ENCODE measurements at regions not wholly inside any gene's neighbourhood (a gene's known extent, or its start where the extent isn't known, plus 50 kb on each side); places are given as distances from the start of the nearest gene placed in this dataset.

DNA sequence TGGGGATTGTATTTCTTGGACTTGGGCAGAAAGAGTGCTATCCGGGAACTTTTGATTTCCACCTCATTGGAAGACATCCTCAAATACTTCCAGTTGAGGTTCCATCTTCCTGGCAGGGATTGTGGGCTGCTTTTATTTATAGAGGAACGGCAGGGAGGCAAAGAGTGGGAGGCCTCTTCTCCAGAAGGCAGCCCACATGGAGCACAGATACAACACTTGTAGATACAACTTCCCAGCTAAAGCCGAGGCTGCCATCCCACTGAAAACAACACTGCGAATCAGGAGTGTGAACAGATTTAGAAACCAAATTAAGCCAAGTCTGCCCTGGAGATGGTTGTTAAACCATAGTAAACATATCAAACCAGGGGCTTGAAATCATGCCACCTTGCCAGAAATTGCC, 212.8 kb upstream of the PPARGC1A start:
- Histone ChIP-seq H3K9me3 (no peaks in the 10 kb centered on the region), H3K27me3 (ENCODE audit: insufficient read depth in 3 of 3, low read length in 2 of 3) (no peaks in the 10 kb centered on the region), H3K4me3 (no peak overlapping the region), H3K4me1 (peaks cover 19% of the 10 kb centered on the region), H3K36me3 (ENCODE audit: insufficient read depth in 1 of 2, low read depth in 1 of 2) (no peaks in the 10 kb centered on the region), H3K27ac (no peak overlapping the region)
- DNase-seq, result no peak
- ATAC-seq, result no peak
- TF ChIP-seq, protein P1, sequence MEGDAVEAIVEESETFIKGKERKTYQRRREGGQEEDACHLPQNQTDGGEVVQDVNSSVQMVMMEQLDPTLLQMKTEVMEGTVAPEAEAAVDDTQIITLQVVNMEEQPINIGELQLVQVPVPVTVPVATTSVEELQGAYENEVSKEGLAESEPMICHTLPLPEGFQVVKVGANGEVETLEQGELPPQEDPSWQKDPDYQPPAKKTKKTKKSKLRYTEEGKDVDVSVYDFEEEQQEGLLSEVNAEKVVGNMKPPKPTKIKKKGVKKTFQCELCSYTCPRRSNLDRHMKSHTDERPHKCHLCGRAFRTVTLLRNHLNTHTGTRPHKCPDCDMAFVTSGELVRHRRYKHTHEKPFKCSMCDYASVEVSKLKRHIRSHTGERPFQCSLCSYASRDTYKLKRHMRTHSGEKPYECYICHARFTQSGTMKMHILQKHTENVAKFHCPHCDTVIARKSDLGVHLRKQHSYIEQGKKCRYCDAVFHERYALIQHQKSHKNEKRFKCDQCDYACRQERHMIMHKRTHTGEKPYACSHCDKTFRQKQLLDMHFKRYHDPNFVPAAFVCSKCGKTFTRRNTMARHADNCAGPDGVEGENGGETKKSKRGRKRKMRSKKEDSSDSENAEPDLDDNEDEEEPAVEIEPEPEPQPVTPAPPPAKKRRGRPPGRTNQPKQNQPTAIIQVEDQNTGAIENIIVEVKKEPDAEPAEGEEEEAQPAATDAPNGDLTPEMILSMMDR (IDR thresholded peaks at IDR 0.05), result no peak
- intact Hi-C loops (cut with DNase I), result no loop called here
- WGBS, 3 donors, result 69 to 85% (median 70%) methylated on average over 4 of the region's 4 CpGs

- no peaks in the 10 kb centered on the region for H3K27me3 ChIP-seq (ENCODE audit: insufficient read depth in 3 of 3, low read length in 2 of 3)
- no peaks in the 10 kb centered on the region for H3K4me1 ChIP-seq
- ATAC-seq (no peak), DNase-seq (no peak)
- no peak overlapping the region for H3K27ac ChIP-seq
- H3K4me3 ChIP-seq, result no peak overlapping the region
- no peaks in the 10 kb centered on the region for H3K9me3 ChIP-seq
- intact Hi-C loops (cut with DNase I), result no loop called here
- TF ChIP-seq, protein P1 (IDR thresholded peaks at IDR 0.05), result no peak
- H3K36me3 ChIP-seq (ENCODE audit: insufficient read depth in 1 of 2, low read depth in 1 of 2), result no peaks in the 10 kb centered on the region
- 84 to 90% (median 85%) methylated on average over 2 of the region's 2 CpGs for WGBS, 3 donors
These were observed 206.8 kb upstream of the PPARGC1A start for GRCh38 chr4:24096603-24097002.

GRCh38 chr4:24094726-24095125, 204.9 kb upstream of the PPARGC1A start:
- Histone ChIP-seq H3K27ac (no peak overlapping the region), H3K36me3 (ENCODE audit: insufficient read depth in 1 of 2, low read depth in 1 of 2) (no peaks in the 10 kb centered on the region), H3K9me3 (no peaks in the 10 kb centered on the region), H3K4me3 (no peak overlapping the region), H3K4me1 (no peaks in the 10 kb centered on the region), H3K27me3 (ENCODE audit: insufficient read depth in 3 of 3, low read length in 2 of 3) (no peaks in the 10 kb centered on the region)
- 48 to 79% (median 71%) methylated on average over 2 of the region's 2 CpGs for WGBS, 3 donors
- ATAC-seq, result no peak
- intact Hi-C loops (cut with DNase I), result no loop called here
- TF ChIP-seq, protein P1 (IDR thresholded peaks at IDR 0.05), result no peak
- DNase-seq, result no peak

- H3K27ac ChIP-seq, result no peak overlapping the region
- TF ChIP-seq, protein P1 (IDR thresholded peaks at IDR 0.05), result no peak
- no peaks in the 10 kb centered on the region for H3K36me3 ChIP-seq (ENCODE audit: insufficient read depth in 1 of 2, low read depth in 1 of 2)
- intact Hi-C loops (cut with DNase I), result no loop called here
- no peaks in the 10 kb centered on the region for H3K9me3 ChIP-seq
- 93 to 98% (median 94%) methylated on average over 2 of the region's 2 CpGs for WGBS, 3 donors
- no peaks in the 10 kb centered on the region for H3K4me1 ChIP-seq
- ATAC-seq, result no peak
- H3K4me3 ChIP-seq, result no peak overlapping the region
- H3K27me3 ChIP-seq (ENCODE audit: insufficient read depth in 3 of 3, low read length in 2 of 3), result no peaks in the 10 kb centered on the region
- DNase-seq, result no peak
These were observed 203.6 kb upstream of the PPARGC1A start for GRCh38 chr4:24093446-24093845.

DNA sequence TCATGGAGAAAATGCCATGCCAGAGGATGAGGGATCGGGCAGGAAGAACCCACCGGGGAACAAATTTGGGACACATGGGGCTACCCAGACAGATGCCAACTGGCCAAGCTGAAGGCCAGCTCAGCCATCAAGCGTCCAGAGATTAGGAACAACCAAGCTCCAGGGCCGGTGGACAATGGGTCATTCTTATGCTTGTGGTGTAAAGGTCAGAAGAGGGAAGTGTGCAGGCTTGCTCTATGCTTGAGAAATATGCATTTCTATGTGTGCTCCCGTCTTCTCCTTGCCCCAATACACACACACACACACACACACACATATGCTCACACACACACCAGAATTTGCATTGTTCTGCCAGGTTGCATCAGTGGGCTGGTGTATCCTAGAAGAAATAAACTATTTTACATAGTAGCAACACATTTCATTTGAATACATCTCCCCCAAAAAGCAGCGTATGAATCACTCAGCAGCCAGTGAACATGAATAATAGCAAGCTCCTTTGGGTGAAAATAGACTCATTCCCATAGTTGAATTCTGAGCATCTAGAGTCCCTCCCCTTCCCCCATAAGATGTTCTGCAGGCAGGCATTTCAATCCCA, 201.9 kb upstream of the PPARGC1A start:
- H3K27ac ChIP-seq, result no peak overlapping the region
- H3K4me3 ChIP-seq, result no peak overlapping the region
- H3K36me3 ChIP-seq (ENCODE audit: insufficient read depth in 1 of 2, low read depth in 1 of 2), result no peaks in the 10 kb centered on the region
- H3K27me3 ChIP-seq (ENCODE audit: insufficient read depth in 3 of 3, low read length in 2 of 3), result no peaks in the 10 kb centered on the region
- intact Hi-C loops (cut with DNase I), result no loop called here
- ATAC-seq, result no peak
- DNase-seq, result no peak
- WGBS, 3 donors, result 67 to 70% (median 69%) methylated on average over 6 of the region's 6 CpGs
- no peaks in the 10 kb centered on the region for H3K9me3 ChIP-seq
- TF ChIP-seq, protein P1 (IDR thresholded peaks at IDR 0.05), result no peak
- H3K4me1 ChIP-seq, result no peaks in the 10 kb centered on the region
